MM.1S (cell line): ENCODE measurements at regions not wholly inside any gene's neighbourhood (a gene's known extent, or its start where the extent isn't known, plus 50 kb on each side); places are given as distances from the start of the nearest gene placed in this dataset.

ENCODE experiments used
- DNase-seq: peaks from one replicate; pipeline ENCODE4 v3.0.0-alpha.2; 2015
- H2AFZ ChIP-seq: fragments of 300-600 bp; sonication (generic); 2 replicates; pipeline ENCODE4 v1.6.0; 2016; ENCODE audit warnings: antibody characterized with exemption, low read length
- H3F3A ChIP-seq: fragments of 300-600 bp; sonication (generic); 2 replicates; pipeline ENCODE4 v1.6.1; 2016; ENCODE audit warnings: mild to moderate bottlenecking, antibody characterized with exemption, low read length, moderate library complexity, mixed read lengths; ENCODE audit not compliant: insufficient read depth
- H3K27ac ChIP-seq: fragments of 300-600 bp; sonication (generic); 2 replicates; pipeline ENCODE4 v1.5.1; 2016; ENCODE audit warnings: mild to moderate bottlenecking, low read length
- H3K27me3 ChIP-seq: fragments of 300-600 bp; sonication (generic); replicated peaks from 2 replicates; pipeline ENCODE4 v1.6.0; 2016; ENCODE audit warnings: low read length; ENCODE audit not compliant: insufficient read depth
- H3K36me3 ChIP-seq: fragments of 300-600 bp; sonication (generic); replicated peaks from 2 replicates; pipeline ENCODE4 v1.6.1; 2016; ENCODE audit warnings: mild to moderate bottlenecking, low read length, mixed read lengths; ENCODE audit not compliant: insufficient read depth
- H3K4me1 ChIP-seq: fragments of 300-600 bp; sonication (generic); 2 replicates; pipeline ENCODE4 v1.6.1; 2016; ENCODE audit warnings: low read length, mixed read lengths
- H3K4me2 ChIP-seq: fragments of 300-600 bp; sonication (generic); 2 replicates; pipeline ENCODE4 v1.6.0; 2016; ENCODE audit warnings: low read depth, low read length
- H3K4me3 ChIP-seq: fragments of 300-600 bp; sonication (generic); 2 replicates; pipeline ENCODE4 v1.5.1; 2016; ENCODE audit warnings: low read length, mixed read lengths
- H3K79me2 ChIP-seq: fragments of 300-600 bp; sonication (generic); 2 replicates; pipeline ENCODE4 v1.6.1; 2016; ENCODE audit warnings: mixed run types, low read length, mixed read lengths
- H3K9ac ChIP-seq: fragments of 300-600 bp; sonication (generic); 2 replicates; pipeline ENCODE4 v1.6.1; 2016; ENCODE audit warnings: low read length, mixed read lengths
- H3K9me2 ChIP-seq: fragments of 300-600 bp; sonication (generic); replicated peaks from 2 replicates; pipeline ENCODE4 v1.6.1; 2016; ENCODE audit warnings: mild to moderate bottlenecking, low read length, mixed read lengths; ENCODE audit not compliant: insufficient read depth
- H3K9me3 ChIP-seq: fragments of 300-600 bp; sonication (generic); replicated peaks from 2 replicates; pipeline ENCODE4 v1.6.1; 2016; ENCODE audit warnings: mild to moderate bottlenecking, low read length, mixed read lengths; ENCODE audit not compliant: insufficient read depth
- H4K20me1 ChIP-seq: fragments of 300-600 bp; sonication (generic); 2 replicates; pipeline ENCODE4 v1.6.1; 2016; ENCODE audit warnings: mild to moderate bottlenecking, low read length, moderate library complexity, mixed read lengths; ENCODE audit not compliant: insufficient read depth
- EZH2 ChIP-seq: fragments of 300-600 bp; sonication (generic); optimal IDR thresholded peaks from 2 replicates; pipeline ENCODE3; 2017; ENCODE audit warnings: low read depth, mild to moderate bottlenecking, antibody characterized with exemption, low read length, mixed read lengths
- EZH2phosphoT487 ChIP-seq: fragments of 300-600 bp; sonication (generic); IDR thresholded peaks from 2 replicates; pipeline ENCODE4 v1.6.1; 2018; ENCODE audit warnings: antibody characterized with exemption, low read length
- TF ChIP-seq, protein P1 (sequence below): fragments of 300-600 bp; sonication (generic); IDR thresholded peaks from 2 replicates; pipeline ENCODE4 v1.5.1; 2016; ENCODE audit warnings: antibody characterized with exemption, low read length, mixed read lengths

DNA sequence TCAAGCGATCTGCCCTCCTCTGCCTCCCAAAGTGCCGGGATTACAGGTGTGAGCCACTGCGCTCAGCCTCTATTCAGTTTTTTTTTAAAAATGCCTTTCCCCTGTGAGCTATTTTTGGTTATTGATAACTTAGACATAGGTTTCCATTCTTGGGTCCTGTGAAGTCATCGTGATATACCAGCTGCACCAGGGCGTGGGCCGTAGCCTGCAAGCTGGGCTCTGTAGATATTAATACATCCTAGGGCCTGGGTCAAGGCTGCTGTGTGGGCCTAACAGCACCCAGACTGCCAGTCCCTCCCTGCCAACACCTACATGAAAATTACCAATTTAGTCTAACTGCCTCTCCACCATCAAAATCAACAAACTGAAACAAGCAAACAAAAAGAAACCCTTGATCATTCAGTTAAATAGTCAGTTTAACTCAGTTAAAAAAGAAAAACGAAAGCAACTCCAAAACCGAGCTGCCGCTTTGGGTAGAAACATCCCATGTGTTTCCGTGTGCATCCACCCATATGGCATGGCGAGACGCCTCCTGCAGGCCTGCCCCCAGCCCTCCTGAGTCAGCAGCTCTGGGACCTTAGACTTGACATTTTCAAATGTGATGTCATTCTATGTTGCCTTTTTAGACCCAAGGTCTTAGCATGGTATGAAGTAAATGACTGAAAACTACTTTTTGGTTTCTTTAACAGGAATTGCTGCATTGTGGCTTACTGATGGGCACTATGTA is 330.2 kb downstream of the GLRX3 start:
- H3K27ac ChIP-seq: peak overlapping the region; percentile 86
- no peaks in the 10 kb centered on the region for H4K20me1 ChIP-seq
- peak overlapping the region; percentile 52; the same call in 1 of the 2 replicates for H2AFZ ChIP-seq
- peaks cover 18% of the 10 kb centered on the region; the same call in 1 of the 2 replicates for H3F3A ChIP-seq
- H3K9me2 ChIP-seq: no peaks in the 10 kb centered on the region
- no peak for TF ChIP-seq EZH2
- TF ChIP-seq EZH2phosphoT487: no peak
- TF ChIP-seq, protein P1, sequence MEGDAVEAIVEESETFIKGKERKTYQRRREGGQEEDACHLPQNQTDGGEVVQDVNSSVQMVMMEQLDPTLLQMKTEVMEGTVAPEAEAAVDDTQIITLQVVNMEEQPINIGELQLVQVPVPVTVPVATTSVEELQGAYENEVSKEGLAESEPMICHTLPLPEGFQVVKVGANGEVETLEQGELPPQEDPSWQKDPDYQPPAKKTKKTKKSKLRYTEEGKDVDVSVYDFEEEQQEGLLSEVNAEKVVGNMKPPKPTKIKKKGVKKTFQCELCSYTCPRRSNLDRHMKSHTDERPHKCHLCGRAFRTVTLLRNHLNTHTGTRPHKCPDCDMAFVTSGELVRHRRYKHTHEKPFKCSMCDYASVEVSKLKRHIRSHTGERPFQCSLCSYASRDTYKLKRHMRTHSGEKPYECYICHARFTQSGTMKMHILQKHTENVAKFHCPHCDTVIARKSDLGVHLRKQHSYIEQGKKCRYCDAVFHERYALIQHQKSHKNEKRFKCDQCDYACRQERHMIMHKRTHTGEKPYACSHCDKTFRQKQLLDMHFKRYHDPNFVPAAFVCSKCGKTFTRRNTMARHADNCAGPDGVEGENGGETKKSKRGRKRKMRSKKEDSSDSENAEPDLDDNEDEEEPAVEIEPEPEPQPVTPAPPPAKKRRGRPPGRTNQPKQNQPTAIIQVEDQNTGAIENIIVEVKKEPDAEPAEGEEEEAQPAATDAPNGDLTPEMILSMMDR: no peak
- peak overlapping the region; percentile 79 for H3K4me2 ChIP-seq
- H3K9ac ChIP-seq: peak overlapping the region; percentile 53
- H3K36me3 ChIP-seq: no peaks in the 10 kb centered on the region
- peaks cover 16% of the 10 kb centered on the region for H3K4me1 ChIP-seq
- peak overlapping the region; percentile 58 for H3K4me3 ChIP-seq
- no peaks in the 10 kb centered on the region for H3K9me3 ChIP-seq
- H3K79me2 ChIP-seq: no peaks in the 10 kb centered on the region
- DNase-seq: peak; percentile 82
- no peaks in the 10 kb centered on the region for H3K27me3 ChIP-seq

DNA sequence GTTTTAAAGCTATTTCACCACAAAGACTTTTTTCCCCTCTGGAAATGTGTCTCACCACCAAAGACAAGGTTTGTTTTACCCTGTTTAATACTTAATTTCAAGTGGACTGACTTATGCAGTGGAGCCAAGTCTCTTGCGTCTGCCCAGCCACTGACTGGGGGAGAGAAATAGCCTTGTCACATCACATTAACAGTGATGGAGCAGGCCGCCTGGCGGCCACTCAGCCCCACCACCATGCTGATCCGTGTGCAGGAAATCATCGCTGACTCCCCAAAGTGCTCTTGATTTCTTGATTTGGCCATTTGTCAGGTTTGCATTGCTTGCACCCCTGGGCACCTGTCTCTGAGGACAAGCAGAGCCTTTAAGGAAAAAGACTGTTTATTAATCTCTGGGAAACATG is 334.1 kb downstream of the GLRX3 start:
- Histone ChIP-seq H3K4me1 (peaks cover 8% of the 10 kb centered on the region), H4K20me1 (no peaks in the 10 kb centered on the region), H3K9me3 (no peaks in the 10 kb centered on the region), H3K27ac (no peak overlapping the region), H3K79me2 (no peaks in the 10 kb centered on the region), H3K27me3 (no peaks in the 10 kb centered on the region), H3K4me2 (no peak overlapping the region), H3K9ac (no peak overlapping the region), H3F3A (peaks cover 14% of the 10 kb centered on the region; the same call in 1 of the 2 replicates), H2AFZ (no peak overlapping the region), H3K36me3 (no peaks in the 10 kb centered on the region), H3K4me3 (no peak overlapping the region), H3K9me2 (no peaks in the 10 kb centered on the region)
- TF ChIP-seq, protein P1: no peak
- TF ChIP-seq EZH2 (no peak), EZH2phosphoT487 (no peak)
- DNase-seq: no peak

DNA sequence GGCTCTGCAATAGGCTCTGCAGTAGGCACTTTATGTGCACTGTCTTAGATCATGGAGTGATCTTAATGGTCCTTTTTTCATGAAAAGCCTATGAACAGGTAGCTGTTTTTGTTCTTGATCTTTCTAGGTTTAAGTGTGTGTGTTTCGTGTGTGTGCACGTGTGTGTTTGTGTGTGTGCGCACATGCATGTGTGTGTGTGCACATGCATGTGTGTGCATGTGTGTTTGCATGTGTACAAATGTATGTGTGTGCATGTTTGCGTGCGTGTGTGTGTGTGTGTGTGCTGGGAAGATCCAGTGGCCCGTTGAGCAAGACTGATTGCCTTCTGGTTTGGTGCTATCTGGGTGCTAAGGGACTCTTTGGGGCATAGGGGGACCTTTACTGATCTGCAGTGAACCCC is 334.8 kb downstream of the GLRX3 start:
- H3K9me2 ChIP-seq: no peaks in the 10 kb centered on the region
- H3K4me2 ChIP-seq: no peak overlapping the region
- no peak overlapping the region for H2AFZ ChIP-seq
- no peaks in the 10 kb centered on the region for H4K20me1 ChIP-seq
- H3K9me3 ChIP-seq: no peaks in the 10 kb centered on the region
- H3K4me3 ChIP-seq: no peak overlapping the region
- TF ChIP-seq EZH2: no peak
- TF ChIP-seq EZH2phosphoT487: no peak
- TF ChIP-seq, protein P1: no peak
- H3K36me3 ChIP-seq: no peaks in the 10 kb centered on the region
- no peak overlapping the region for H3K27ac ChIP-seq
- H3K9ac ChIP-seq: no peak overlapping the region
- H3K4me1 ChIP-seq: peaks cover 4% of the 10 kb centered on the region
- peaks cover 9% of the 10 kb centered on the region; the same call in 1 of the 2 replicates for H3F3A ChIP-seq
- DNase-seq: no peak
- no peaks in the 10 kb centered on the region for H3K27me3 ChIP-seq
- no peaks in the 10 kb centered on the region for H3K79me2 ChIP-seq
